ENCODE measurements at regions not wholly inside any gene's neighbourhood (a gene's known extent, or its start where the extent isn't known, plus 50 kb on each side); places are given as distances from the start of the nearest gene placed in this dataset.
A peak's percentile ranks its signal among the peaks of the same experiment; 100 is the strongest.

GRCh38 chr4:170979736-170980135, 833.5 kb upstream of the GALNTL6 start:
- peak in 1 of 2 donors; percentile 46 for DNase-seq
- TF ChIP-seq CTCF (IDR thresholded peaks at IDR 0.05) (no peak), POLR2A (IDR thresholded peaks at IDR 0.05) (no peak), POLR2AphosphoS5 (IDR thresholded peaks at IDR 0.05) (no peak), EP300 (IDR thresholded peaks at IDR 0.05) (no peak)
- 68 to 86% (median 78%) methylated on average over 6 of the region's 6 CpGs for WGBS, 5 donors
- intact Hi-C loops (cut with DNase I; ENCODE audit: low total_unique reads) = no loop called here
- Histone ChIP-seq H3K4me1 (no peaks in the 10 kb centered on the region), H3K36me3 (no peaks in the 10 kb centered on the region), H3K27me3 (no peaks in the 10 kb centered on the region), H3K4me3 (no peak overlapping the region), H3K9me3 (no peaks in the 10 kb centered on the region), H3K27ac (no peak overlapping the region)

GRCh38 chr4:170978990-170979389, 834.2 kb upstream of the GALNTL6 start:
- TF ChIP-seq POLR2A (IDR thresholded peaks at IDR 0.05) (no peak), EP300 (IDR thresholded peaks at IDR 0.05) (no peak), CTCF (IDR thresholded peaks at IDR 0.05) (no peak), POLR2AphosphoS5 (IDR thresholded peaks at IDR 0.05) (no peak)
- intact Hi-C loops (cut with DNase I; ENCODE audit: low total_unique reads) = no loop called here
- Histone ChIP-seq H3K27ac (no peak overlapping the region), H3K27me3 (no peaks in the 10 kb centered on the region), H3K4me1 (no peaks in the 10 kb centered on the region), H3K4me3 (no peak overlapping the region), H3K9me3 (no peaks in the 10 kb centered on the region), H3K36me3 (no peaks in the 10 kb centered on the region)
- WGBS, 5 donors = 77 to 96% (median 87%) methylated on average over 6 of the region's 6 CpGs
- no peak for DNase-seq

- H3K4me3 ChIP-seq = no peak overlapping the region
- WGBS, 5 donors = 62 to 71% (median 69%) methylated on average over 3 of the region's 3 CpGs
- H3K9me3 ChIP-seq = no peaks in the 10 kb centered on the region
- no peaks in the 10 kb centered on the region for H3K27me3 ChIP-seq
- TF ChIP-seq EP300 (IDR thresholded peaks at IDR 0.05) (no peak), POLR2A (IDR thresholded peaks at IDR 0.05) (no peak), POLR2AphosphoS5 (IDR thresholded peaks at IDR 0.05) (no peak), CTCF (IDR thresholded peaks at IDR 0.05) (no peak)
- no peaks in the 10 kb centered on the region for H3K4me1 ChIP-seq
- H3K27ac ChIP-seq = no peak overlapping the region
- intact Hi-C loops (cut with DNase I; ENCODE audit: low total_unique reads) = no loop called here
- no peaks in the 10 kb centered on the region for H3K36me3 ChIP-seq
- DNase-seq = no peak
These were observed 859.3 kb upstream of the AADAT start for GRCh38 chr4:170949084-170949483.

GRCh38 chr4:170940043-170940724, 850.4 kb upstream of the AADAT start:
- intact Hi-C loops (cut with DNase I; ENCODE audit: low total_unique reads) = no loop called here
- H3K27me3 ChIP-seq = no peaks in the 10 kb centered on the region
- TF ChIP-seq POLR2AphosphoS5 (IDR thresholded peaks at IDR 0.05) (no peak), EP300 (IDR thresholded peaks at IDR 0.05) (no peak), POLR2A (IDR thresholded peaks at IDR 0.05) (no peak), CTCF (IDR thresholded peaks at IDR 0.05) (no peak)
- no peak for DNase-seq
- 67 to 87% (median 79%) methylated on average over 7 of the region's 7 CpGs for WGBS, 5 donors
- H3K4me3 ChIP-seq = no peak overlapping the region
- H3K4me1 ChIP-seq = no peaks in the 10 kb centered on the region
- peaks cover 0 to 28% (median 0%) of the 10 kb centered on the region in 4 donors for H3K9me3 ChIP-seq
- H3K36me3 ChIP-seq = no peaks in the 10 kb centered on the region
- no peak overlapping the region for H3K27ac ChIP-seq
